Tibial artery (tissue), 4 donors: ENCODE measurements at regions not wholly inside any gene's neighbourhood (a gene's known extent, or its start where the extent isn't known, plus 50 kb on each side); places are given as distances from the start of the nearest gene placed in this dataset.
"Not testable (repeated sequence)": the region's sequence is repeated elsewhere in the genome, so short reads cannot be mapped to it uniquely, and the experiment has no call there.

Experiments used
- DNase-seq, 2 donors: peaks; one replicate each; pipeline ENCODE4 v3.0.0-alpha.2; 2019
- H3K27ac ChIP-seq, 2 donors: fragments of 200-600 bp; sonication (generic) in 1 of 2; 1 replicate in 1 of 2; 2 replicates in 1 of 2; pipeline ENCODE4 v1.5.1; 2018 to 2019; ENCODE audit warnings: mild to moderate bottlenecking in 1 of 2
- H3K27me3 ChIP-seq, 2 donors: fragments of 200-600 bp; sonication (generic) in 1 of 2; one replicate each; pipeline versions ENCODE4 v1.5.1 to v1.6.0; 2016 to 2019
- H3K36me3 ChIP-seq, 3 donors: fragments of 200-600 bp; sonication (generic) in 2 of 3; one replicate each; pipeline ENCODE4 v1.5.1; 2016 to 2019; ENCODE audit warnings: mild to moderate bottlenecking in 2 of 3
- H3K4me1 ChIP-seq, 4 donors: fragments of 200-600 bp; sonication (generic) in 2 of 4; 1 replicate in 3 of 4; 2 replicates in 1 of 4; pipeline ENCODE4 v1.5.1; 2016 to 2019
- H3K4me3 ChIP-seq, 2 donors: fragments of 200-600 bp; sonication (generic) in 1 of 2; 1 replicate in 1 of 2; 2 replicates in 1 of 2; pipeline ENCODE4 v1.5.1; 2018 to 2019; ENCODE audit warnings: mild to moderate bottlenecking in 2 of 2
- H3K9me3 ChIP-seq, 3 donors: fragments of 200-600 bp; sonication (generic) in 1 of 3; one replicate each; pipeline ENCODE4 v1.5.1; 2016 to 2019
- intact Hi-C: fragments of 100-400 bp; cut with DNase I; formaldehyde crosslinking; loops from one replicate; pipeline ENCODE4 v1.15.0; 2023; ENCODE audit warnings: low total_unique reads
- TF ChIP-seq, protein P1 (sequence below), 2 experiments: fragments of 200-600 bp in 1 of 2; fragments of 450-650 bp in 1 of 2; IDR thresholded peaks; one replicate each; pipeline ENCODE4 v1.5.1; 2017 to 2019; ENCODE audit warnings: antibody characterized with exemption in 2 of 2, mild to moderate bottlenecking in 1 of 2, moderate library complexity in 1 of 2

DNA sequence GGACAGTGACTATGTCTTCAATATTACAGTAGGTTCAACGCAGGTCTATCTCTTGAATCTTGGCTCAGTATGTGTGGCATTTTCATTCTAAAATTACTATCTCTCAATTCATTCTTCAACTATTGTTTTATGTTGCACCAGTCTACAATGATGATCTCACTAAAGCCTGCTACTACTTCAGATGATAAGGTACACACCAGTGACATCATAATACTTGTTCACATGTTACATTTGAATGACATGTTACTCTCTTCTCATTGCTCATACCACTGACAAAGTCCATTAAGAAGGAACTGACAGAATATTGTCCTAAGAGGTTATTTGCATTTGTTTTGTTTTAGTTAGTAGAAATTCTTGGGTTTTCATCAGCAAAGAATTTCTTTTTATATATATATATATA, 165.2 kb upstream of the ST8SIA4 start:
- H3K36me3 ChIP-seq, result no peaks in the 10 kb centered on the region
- intact Hi-C loops, result no loop called here
- no peaks in the 10 kb centered on the region for H3K9me3 ChIP-seq
- no peaks in the 10 kb centered on the region for H3K4me1 ChIP-seq
- H3K27ac ChIP-seq, result no peak overlapping the region
- TF ChIP-seq, protein P1, sequence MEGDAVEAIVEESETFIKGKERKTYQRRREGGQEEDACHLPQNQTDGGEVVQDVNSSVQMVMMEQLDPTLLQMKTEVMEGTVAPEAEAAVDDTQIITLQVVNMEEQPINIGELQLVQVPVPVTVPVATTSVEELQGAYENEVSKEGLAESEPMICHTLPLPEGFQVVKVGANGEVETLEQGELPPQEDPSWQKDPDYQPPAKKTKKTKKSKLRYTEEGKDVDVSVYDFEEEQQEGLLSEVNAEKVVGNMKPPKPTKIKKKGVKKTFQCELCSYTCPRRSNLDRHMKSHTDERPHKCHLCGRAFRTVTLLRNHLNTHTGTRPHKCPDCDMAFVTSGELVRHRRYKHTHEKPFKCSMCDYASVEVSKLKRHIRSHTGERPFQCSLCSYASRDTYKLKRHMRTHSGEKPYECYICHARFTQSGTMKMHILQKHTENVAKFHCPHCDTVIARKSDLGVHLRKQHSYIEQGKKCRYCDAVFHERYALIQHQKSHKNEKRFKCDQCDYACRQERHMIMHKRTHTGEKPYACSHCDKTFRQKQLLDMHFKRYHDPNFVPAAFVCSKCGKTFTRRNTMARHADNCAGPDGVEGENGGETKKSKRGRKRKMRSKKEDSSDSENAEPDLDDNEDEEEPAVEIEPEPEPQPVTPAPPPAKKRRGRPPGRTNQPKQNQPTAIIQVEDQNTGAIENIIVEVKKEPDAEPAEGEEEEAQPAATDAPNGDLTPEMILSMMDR (IDR thresholded peaks at IDR 0.05), result no peak
- no peak for DNase-seq
- no peak overlapping the region for H3K4me3 ChIP-seq
- no peaks in the 10 kb centered on the region for H3K27me3 ChIP-seq

DNA sequence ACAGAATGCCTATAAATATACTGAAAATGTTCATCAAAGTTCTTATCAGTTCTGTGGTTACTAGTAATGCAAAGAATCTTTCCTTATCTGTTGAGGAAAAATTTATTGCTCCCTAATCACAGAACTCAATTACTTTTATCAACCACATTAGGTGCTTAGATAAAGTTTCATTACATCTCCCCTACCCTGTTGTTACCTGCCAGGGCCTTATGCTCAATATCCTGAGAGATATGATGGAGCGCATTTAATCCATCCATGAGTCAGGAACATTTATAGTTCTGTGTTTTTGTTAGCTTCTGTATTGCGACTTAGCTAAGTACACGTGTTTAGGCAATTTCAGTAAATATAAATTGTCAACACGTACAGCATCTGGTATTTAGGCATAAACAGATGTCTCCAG, 164.3 kb upstream of the ST8SIA4 start:
- Histone ChIP-seq H3K9me3 (no peaks in the 10 kb centered on the region), H3K4me3 (no peak overlapping the region), H3K27me3 (no peaks in the 10 kb centered on the region), H3K4me1 (no peaks in the 10 kb centered on the region), H3K27ac (no peak overlapping the region), H3K36me3 (no peaks in the 10 kb centered on the region)
- intact Hi-C loops, result no loop called here
- TF ChIP-seq, protein P1 (IDR thresholded peaks at IDR 0.05), result no peak
- no peak for DNase-seq

DNA sequence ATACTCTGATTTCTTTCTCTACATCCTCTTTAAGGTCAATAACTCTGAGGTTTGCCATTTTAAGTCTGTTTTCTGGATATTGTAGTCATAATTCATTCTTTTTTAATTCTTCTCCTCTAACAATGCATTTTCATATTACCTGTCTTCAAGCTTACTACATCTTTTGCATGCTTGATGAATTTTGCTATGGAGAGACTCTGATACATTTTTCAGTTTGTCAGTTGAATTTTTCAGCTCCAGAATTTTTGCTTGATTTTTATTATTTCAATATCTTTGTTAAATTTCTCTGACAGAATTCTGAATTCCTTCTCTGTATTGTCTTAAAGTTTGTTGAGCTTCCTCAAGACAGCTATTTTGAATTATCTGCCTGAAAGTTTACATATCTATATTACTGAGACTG, 159.8 kb upstream of the ST8SIA4 start:
- H3K4me3 ChIP-seq, result no peak overlapping the region
- no peak for DNase-seq
- TF ChIP-seq, protein P1 (IDR thresholded peaks at IDR 0.05), result no peak
- no peaks in the 10 kb centered on the region for H3K27me3 ChIP-seq
- intact Hi-C loops, result no loop called here
- no peaks in the 10 kb centered on the region for H3K36me3 ChIP-seq
- no peaks in the 10 kb centered on the region for H3K9me3 ChIP-seq
- H3K27ac ChIP-seq, result no peak overlapping the region
- H3K4me1 ChIP-seq, result no peaks in the 10 kb centered on the region

DNA sequence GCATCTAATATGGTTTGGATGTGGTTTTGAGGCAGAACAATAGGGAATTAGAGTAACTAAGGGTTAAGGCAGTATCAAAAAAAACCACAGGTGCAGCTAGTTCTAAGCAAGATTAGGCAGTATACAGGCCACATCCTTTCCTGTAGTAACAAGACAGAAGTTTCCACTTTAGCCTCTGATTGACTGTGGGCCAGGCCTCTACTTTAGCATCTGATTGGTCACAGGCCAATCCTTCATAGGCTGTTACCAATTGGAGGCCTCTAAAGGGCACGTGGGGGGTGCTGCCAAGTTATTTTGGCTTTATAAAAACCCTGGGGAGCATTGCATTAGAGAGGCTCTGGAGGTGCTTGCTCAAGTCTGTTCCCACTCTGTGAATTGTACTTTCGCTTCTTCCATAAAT, 144.1 kb upstream of the ST8SIA4 start:
- Histone ChIP-seq H3K27me3 (no peaks in the 10 kb centered on the region), H3K36me3 (no peaks in the 10 kb centered on the region), H3K9me3 (no peaks in the 10 kb centered on the region), H3K4me3 (no peak overlapping the region), H3K4me1 (no peaks in the 10 kb centered on the region), H3K27ac (no peak overlapping the region)
- TF ChIP-seq, protein P1 (IDR thresholded peaks at IDR 0.05), result no peak
- intact Hi-C loops, result no loop called here
- no peak for DNase-seq

DNA sequence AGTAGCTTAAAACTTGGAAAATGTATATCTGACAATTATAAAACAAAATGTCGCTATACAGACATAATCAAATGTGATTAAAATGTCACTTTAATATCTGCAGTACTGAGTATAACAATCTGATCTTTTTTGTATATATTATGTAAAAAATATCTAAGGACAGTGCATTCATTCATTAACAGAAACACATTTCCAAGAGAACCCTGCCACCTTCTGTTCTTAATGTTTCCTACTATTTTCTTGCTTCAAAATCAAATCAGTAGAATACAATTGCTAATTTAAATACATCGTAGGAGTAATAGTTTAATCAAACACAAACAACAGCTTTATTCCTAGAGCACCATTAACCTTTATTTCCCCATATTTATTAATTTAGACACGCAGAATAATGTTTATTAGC, 142.6 kb upstream of the ST8SIA4 start:
- Histone ChIP-seq H3K4me3 (no peak overlapping the region), H3K4me1 (no peaks in the 10 kb centered on the region), H3K27ac (no peak overlapping the region), H3K36me3 (no peaks in the 10 kb centered on the region), H3K27me3 (no peaks in the 10 kb centered on the region), H3K9me3 (no peaks in the 10 kb centered on the region)
- DNase-seq, result no peak
- TF ChIP-seq, protein P1 (IDR thresholded peaks at IDR 0.05), result no peak
- intact Hi-C loops, result no loop called here

DNA sequence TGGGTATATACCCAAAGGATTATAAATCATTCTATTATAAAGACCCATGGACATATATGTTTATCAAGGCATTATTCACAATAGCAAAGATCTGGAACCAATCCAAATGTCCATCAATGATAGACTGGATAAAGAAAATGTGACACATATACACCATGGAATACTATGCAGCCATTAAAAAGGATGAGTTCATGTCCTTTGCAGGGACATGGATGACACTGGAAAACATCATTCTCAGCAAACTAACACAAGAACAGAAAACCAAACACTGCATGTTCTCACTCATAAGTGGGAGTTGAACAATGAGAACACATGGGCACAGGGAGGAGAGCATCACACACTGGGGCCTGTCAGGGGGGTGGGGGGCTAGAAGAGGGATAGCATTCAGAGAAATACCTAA, 136.9 kb upstream of the ST8SIA4 start:
- H3K4me1 ChIP-seq, DNase-seq, H3K4me3 ChIP-seq, H3K27ac ChIP-seq, H3K9me3 ChIP-seq, H3K27me3 ChIP-seq, intact Hi-C loops, H3K36me3 ChIP-seq: not testable (repeated sequence)
